PC-3 (cell line): ENCODE measurements at regions not wholly inside any gene's neighbourhood (a gene's known extent, or its start where the extent isn't known, plus 50 kb on each side); places are given as distances from the start of the nearest gene placed in this dataset.
"Not testable (repeated sequence)": the region's sequence is repeated elsewhere in the genome, so short reads cannot be mapped to it uniquely, and the experiment has no call there.

Experiments used
- ATAC-seq: fragments of 200-7000 bp; cut with Tn5 transposase; 2 replicates; pipeline ENCODE4 v1.9.1; 2020; ENCODE audit warnings: mild to moderate bottlenecking, moderate library complexity
- BruUV-seq: library from RNA; stranded (reverse); fragments of 400-500 nt; replicated peaks from 2 replicates; lab custom pipeline; 2021; lab: Mats Ljungman, UMichigan
- CTCF ChIA-PET: fragments of 300-600 bp; sonication (Branson Sonifier 250); formaldehyde crosslinking; loops from one replicate; lab custom pipeline; 2022; ENCODE audit warnings: antibody characterized with exemption; lab: Charles Lee
- POLR2A ChIA-PET: fragments of 300-600 bp; sonication (Branson Sonifier 250); formaldehyde crosslinking; loops from one replicate; lab custom pipeline; 2022; ENCODE audit warnings: antibody characterized with exemption; ENCODE audit not compliant: unreplicated experiment; lab: Charles Lee
- DNase-seq: peaks from one replicate; pipeline ENCODE4 v3.0.0-alpha.2; 2015
- H2AFZ ChIP-seq: fragments of 300-600 bp; sonication (generic); 2 replicates; pipeline ENCODE4 v1.6.0; 2016; ENCODE audit warnings: antibody characterized with exemption, low read length
- H3F3A ChIP-seq: fragments of 300-600 bp; sonication (generic); one replicate; pipeline ENCODE4 v1.6.0; 2017; ENCODE audit warnings: antibody characterized with exemption, low read length, control low read depth, mild to moderate bottlenecking; ENCODE audit not compliant: unreplicated experiment
- H3K27ac ChIP-seq: fragments of 300-600 bp; sonication (generic); 2 replicates; pipeline ENCODE4 v1.5.1; 2016; ENCODE audit warnings: mild to moderate bottlenecking, low read length
- H3K27me3 ChIP-seq: fragments of 300-600 bp; sonication (generic); 2 replicates; pipeline ENCODE4 v1.6.1; 2016; ENCODE audit warnings: low read length, mixed read lengths
- H3K36me3 ChIP-seq: fragments of 300-600 bp; sonication (generic); 2 replicates; pipeline ENCODE4 v1.6.1; 2016; ENCODE audit warnings: low read depth, mixed run types, low read length, mixed read lengths
- H3K4me1 ChIP-seq: fragments of 300-600 bp; sonication (generic); 2 replicates; pipeline ENCODE4 v1.5.1; 2016; ENCODE audit warnings: low read length; ENCODE audit not compliant: insufficient read depth
- H3K4me2 ChIP-seq: fragments of 300-600 bp; sonication (generic); 2 replicates; pipeline ENCODE4 v1.6.0; 2016; ENCODE audit warnings: low read length
- H3K4me3 ChIP-seq: fragments of 300-600 bp; sonication (generic); 2 replicates; pipeline ENCODE4 v1.5.1; 2016; ENCODE audit warnings: mild to moderate bottlenecking, low read length, mixed read lengths
- H3K79me2 ChIP-seq: fragments of 300-600 bp; sonication (generic); 2 replicates; pipeline ENCODE4 v1.6.1; 2017; ENCODE audit warnings: low read length, mixed read lengths
- H3K9ac ChIP-seq: fragments of 300-600 bp; sonication (generic); 2 replicates; pipeline ENCODE4 v1.6.0; 2016; ENCODE audit warnings: mild to moderate bottlenecking, low read length
- H3K9me2 ChIP-seq: fragments of 300-600 bp; sonication (generic); replicated peaks from 2 replicates; pipeline ENCODE4 v1.6.1; 2016; ENCODE audit warnings: mixed run types, low read length, mixed read lengths
- H3K9me3 ChIP-seq: fragments of 300-600 bp; sonication (generic); 2 replicates; pipeline ENCODE4 v1.6.1; 2016; ENCODE audit warnings: low read length, mixed read lengths
- H4K20me1 ChIP-seq: fragments of 300-600 bp; sonication (generic); 2 replicates; pipeline ENCODE4 v1.6.1; 2016; ENCODE audit warnings: low read length, mixed read lengths
- CTCF ChIP-seq: fragments of 300-600 bp; sonication (generic); conservative IDR thresholded peaks from 2 replicates; pipeline ENCODE4 v1.5.1; 2017; ENCODE audit warnings: antibody characterized with exemption, low read depth, mild to moderate bottlenecking, low read length
- EZH2 ChIP-seq: fragments of 300-600 bp; sonication (generic); IDR thresholded peaks from one replicate; pipeline ENCODE4 v1.6.1; 2017; ENCODE audit warnings: antibody characterized with exemption, mild to moderate bottlenecking, low read length; ENCODE audit not compliant: unreplicated experiment
- EZH2phosphoT487 ChIP-seq: fragments of 300-600 bp; sonication (generic); IDR thresholded peaks from 2 replicates; pipeline ENCODE4 v1.6.1; 2018; ENCODE audit warnings: mild to moderate bottlenecking, antibody characterized with exemption, low read length, borderline replicate concordance
- intact Hi-C: fragments of 100-400 bp; cut with micrococcal nuclease; formaldehyde crosslinking; loops from 2 replicates; pipeline ENCODE4 v1.9.0; 2023

GRCh38 chr13:24599019-24599791 is 81.0 kb upstream of the ATP12A start:
- H3K9me3 ChIP-seq, H3K36me3 ChIP-seq, H4K20me1 ChIP-seq, POLR2A ChIA-PET, H3K27ac ChIP-seq, H3K9me2 ChIP-seq, H3K9ac ChIP-seq, H3F3A ChIP-seq, H3K4me2 ChIP-seq, CTCF ChIA-PET, BruUV-seq, H3K79me2 ChIP-seq, DNase-seq, H3K4me3 ChIP-seq, intact Hi-C loops, ATAC-seq, H2AFZ ChIP-seq, H3K4me1 ChIP-seq: not testable (repeated sequence)
- H3K27me3 ChIP-seq = peaks cover 12% of the 10 kb centered on the region; the same call in 1 of the 2 replicates

GRCh38 chr13:24605923-24606372 is 74.3 kb upstream of the ATP12A start:
- ATAC-seq = peak; percentile 75
- Histone ChIP-seq H3K27ac (no peak overlapping the region), H3K9ac (no peak overlapping the region), H3K4me3 (no peak overlapping the region), H2AFZ (peak overlapping the region; percentile 67), H3K36me3 (no peaks in the 10 kb centered on the region), H4K20me1 (no peaks in the 10 kb centered on the region), H3K27me3 (peaks cover 13% of the 10 kb centered on the region), H3K4me2 (no peak overlapping the region), H3K9me2 (no peaks in the 10 kb centered on the region), H3K79me2 (no peaks in the 10 kb centered on the region), H3K9me3 (no peaks in the 10 kb centered on the region), H3F3A (no peaks in the 10 kb centered on the region), H3K4me1 (no peaks in the 10 kb centered on the region)
- TF ChIP-seq CTCF = peak; percentile 55
- no peak for TF ChIP-seq EZH2phosphoT487
- no peak for TF ChIP-seq EZH2
- ChIA-PET CTCF (interaction anchor here (1.2 to 1.3 kb wide), 2 partner anchors 63 to 66 kb away, joined by 3 to 4 read pairs; no protein-coding TSS in a partner anchor), POLR2A (no interaction called here)
- peak; percentile 64 for DNase-seq
- intact Hi-C loops = loop anchor here (1.0 to 2.0 kb wide), 2 partner anchors 65 to 123 kb away; no protein-coding TSS in a partner anchor
- no TSS peak for BruUV-seq

- Histone ChIP-seq H3K27ac (no peak overlapping the region), H3K9ac (no peak overlapping the region), H4K20me1 (no peaks in the 10 kb centered on the region), H3K36me3 (no peaks in the 10 kb centered on the region), H2AFZ (peak overlapping the region; percentile 67), H3K27me3 (peaks cover 18% of the 10 kb centered on the region), H3K4me2 (no peak overlapping the region), H3K4me1 (no peaks in the 10 kb centered on the region), H3K4me3 (no peak overlapping the region), H3K9me3 (no peaks in the 10 kb centered on the region), H3K9me2 (no peaks in the 10 kb centered on the region), H3K79me2 (no peaks in the 10 kb centered on the region), H3F3A (no peaks in the 10 kb centered on the region)
- TF ChIP-seq EZH2 (no peak), EZH2phosphoT487 (no peak), CTCF (no peak)
- CTCF ChIA-PET = interaction anchor here (1.2 to 1.3 kb wide), 2 partner anchors 62 to 66 kb away, joined by 3 to 4 read pairs; no protein-coding TSS in a partner anchor
- no peak for ATAC-seq
- no peak for DNase-seq
- POLR2A ChIA-PET = no interaction called here
- BruUV-seq = no TSS peak
- intact Hi-C loops = loop anchor here (1.0 kb wide), 1 partner anchor 65 kb away; no protein-coding TSS in a partner anchor
Observed at GRCh38 chr13:24606486-24607170, 73.6 kb upstream of the ATP12A start.
